ENCODE measurements at regions not wholly inside any gene's neighbourhood (a gene's known extent, or its start where the extent isn't known, plus 50 kb on each side); places are given as distances from the start of the nearest gene placed in this dataset.

DNA sequence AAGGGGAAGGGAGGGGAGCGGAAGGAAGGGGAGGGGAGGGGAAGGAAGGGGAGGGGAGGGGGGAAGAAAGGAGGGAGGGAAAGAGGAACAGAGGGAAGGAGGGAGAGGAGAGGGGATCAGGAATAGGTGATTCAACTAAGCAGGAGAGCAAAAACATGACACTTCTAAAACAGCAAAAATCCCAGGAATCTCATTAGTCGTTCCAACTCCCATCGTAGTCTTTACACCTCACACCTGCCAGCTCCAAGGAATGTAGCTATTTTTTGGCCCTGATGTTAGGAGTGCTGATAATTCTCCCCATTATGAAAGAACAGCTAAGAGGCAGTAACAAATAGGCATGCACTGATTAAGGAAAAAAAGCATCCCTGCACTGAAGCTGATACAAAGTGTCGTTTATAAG is 709.9 kb upstream of the PKDCC start:
- intact Hi-C loops (cut with micrococcal nuclease; ENCODE audit: unreplicated experiment) = no loop called here
- CTCF ChIA-PET = no interaction called here
- no peaks in the 10 kb centered on the region for H3F3A ChIP-seq (ENCODE audit: insufficient read depth, low read depth)
- no peak overlapping the region for H3K27ac ChIP-seq
- no peaks in the 10 kb centered on the region for H3K4me1 ChIP-seq (replicated peaks; ENCODE audit: insufficient read depth)
- no peak for TF ChIP-seq EZH2 (IDR thresholded peaks at IDR 0.05; ENCODE audit: low read depth)
- TF ChIP-seq CTCF (conservative IDR thresholded peaks at IDR 0.05) = no peak
- H3K4me2 ChIP-seq = no peak overlapping the region
- POLR2A ChIA-PET (ENCODE audit: unreplicated experiment) = no interaction called here
- H3K9me2 ChIP-seq (ENCODE audit: insufficient read depth) = no peaks in the 10 kb centered on the region
- H3K4me3 ChIP-seq = no peak overlapping the region
- H2AFZ ChIP-seq = no peak overlapping the region
- no peaks in the 10 kb centered on the region for H4K20me1 ChIP-seq (ENCODE audit: insufficient read depth)
- no peaks in the 10 kb centered on the region for H3K79me2 ChIP-seq (ENCODE audit: low read depth)
- no peaks in the 10 kb centered on the region for H3K27me3 ChIP-seq (ENCODE audit: insufficient read depth, low read depth)
- BruUV-seq (replicated peaks) = no TSS peak
- no peaks in the 10 kb centered on the region for H3K36me3 ChIP-seq (ENCODE audit: low read depth)
- DNase-seq = no peak
- H3K9me3 ChIP-seq (ENCODE audit: insufficient read depth, low read depth) = no peaks in the 10 kb centered on the region

DNA sequence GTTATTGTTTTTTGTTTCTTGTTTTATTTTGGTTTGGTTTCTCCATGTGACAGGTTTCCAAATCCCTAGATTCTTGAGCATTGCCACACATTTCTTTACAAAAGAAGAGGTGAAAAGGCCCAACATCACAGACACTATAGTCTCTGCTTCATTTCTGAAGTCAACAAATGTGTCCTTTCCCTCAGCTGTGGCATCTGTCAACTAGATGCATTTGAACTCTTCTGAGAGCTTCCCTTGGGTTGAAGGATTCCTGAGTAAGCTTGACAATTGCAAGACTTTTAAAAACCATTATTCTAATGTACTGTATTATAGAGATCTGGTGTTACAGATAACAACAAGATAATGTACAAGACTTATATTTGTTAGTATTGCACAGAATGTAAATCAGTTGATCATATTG is 703.3 kb upstream of the PKDCC start:
- ChIA-PET CTCF (no interaction called here), POLR2A (ENCODE audit: unreplicated experiment) (no interaction called here)
- Histone ChIP-seq H3K27me3 (ENCODE audit: insufficient read depth, low read depth) (no peaks in the 10 kb centered on the region), H4K20me1 (ENCODE audit: insufficient read depth) (no peaks in the 10 kb centered on the region), H3K4me3 (no peak overlapping the region), H3K4me2 (no peak overlapping the region), H3K36me3 (ENCODE audit: low read depth) (no peaks in the 10 kb centered on the region), H3K9me3 (ENCODE audit: insufficient read depth, low read depth) (no peaks in the 10 kb centered on the region), H3K9me2 (ENCODE audit: insufficient read depth) (no peaks in the 10 kb centered on the region), H3K4me1 (replicated peaks; ENCODE audit: insufficient read depth) (no peaks in the 10 kb centered on the region), H3K79me2 (ENCODE audit: low read depth) (no peaks in the 10 kb centered on the region), H2AFZ (no peak overlapping the region), H3K27ac (no peak overlapping the region), H3F3A (ENCODE audit: insufficient read depth, low read depth) (no peaks in the 10 kb centered on the region)
- no TSS peak for BruUV-seq (replicated peaks)
- intact Hi-C loops (cut with micrococcal nuclease; ENCODE audit: unreplicated experiment) = no loop called here
- TF ChIP-seq EZH2 (IDR thresholded peaks at IDR 0.05; ENCODE audit: low read depth) (no peak), CTCF (conservative IDR thresholded peaks at IDR 0.05) (no peak)
- DNase-seq = no peak

DNA sequence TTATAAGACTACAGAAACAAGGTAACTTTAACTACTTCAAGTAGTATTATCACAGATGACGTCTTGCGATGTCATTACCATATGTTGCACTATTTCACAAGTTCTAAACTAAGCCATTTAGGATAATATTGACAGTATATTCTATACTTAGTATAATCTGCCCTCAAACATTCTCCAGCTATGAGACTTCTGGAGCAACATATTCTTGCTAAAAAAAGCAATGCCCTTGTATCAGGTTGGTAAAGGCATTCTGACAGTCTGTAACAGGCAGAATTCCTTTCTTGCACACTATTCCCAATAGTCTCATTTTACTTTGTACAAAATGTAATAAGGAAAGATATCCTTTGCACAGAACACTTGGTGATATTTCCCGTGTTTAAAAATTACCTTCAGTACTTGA is 694.8 kb upstream of the PKDCC start:
- H3K27ac ChIP-seq = no peak overlapping the region
- no peaks in the 10 kb centered on the region for H3F3A ChIP-seq (ENCODE audit: insufficient read depth, low read depth)
- no peak for TF ChIP-seq CTCF (conservative IDR thresholded peaks at IDR 0.05)
- no peak for TF ChIP-seq EZH2 (IDR thresholded peaks at IDR 0.05; ENCODE audit: low read depth)
- ChIA-PET CTCF (no interaction called here), POLR2A (ENCODE audit: unreplicated experiment) (no interaction called here)
- H3K4me2 ChIP-seq = no peak overlapping the region
- H2AFZ ChIP-seq = no peak overlapping the region
- DNase-seq = no peak
- H3K9me2 ChIP-seq (ENCODE audit: insufficient read depth) = no peaks in the 10 kb centered on the region
- H4K20me1 ChIP-seq (ENCODE audit: insufficient read depth) = no peaks in the 10 kb centered on the region
- H3K4me1 ChIP-seq (replicated peaks; ENCODE audit: insufficient read depth) = no peaks in the 10 kb centered on the region
- intact Hi-C loops (cut with micrococcal nuclease; ENCODE audit: unreplicated experiment) = no loop called here
- no TSS peak for BruUV-seq (replicated peaks)
- 0 out of 2 replicates have a peak, but pooled peaks cover 5% of the 10 kb centered on the region for H3K27me3 ChIP-seq (ENCODE audit: insufficient read depth, low read depth)
- no peak overlapping the region for H3K4me3 ChIP-seq
- no peaks in the 10 kb centered on the region for H3K9me3 ChIP-seq (ENCODE audit: insufficient read depth, low read depth)
- H3K36me3 ChIP-seq (ENCODE audit: low read depth) = no peaks in the 10 kb centered on the region
- no peaks in the 10 kb centered on the region for H3K79me2 ChIP-seq (ENCODE audit: low read depth)

Measured in PC-9 (cell line).